Endothelial cell of umbilical vein (primary cell): ENCODE measurements at regions not wholly inside any gene's neighbourhood (a gene's known extent, or its start where the extent isn't known, plus 50 kb on each side); places are given as distances from the start of the nearest gene placed in this dataset.

ENCODE experiments used
- BruUV-seq: library from RNA; stranded (reverse); fragments of 400-500 nt; replicated peaks from 2 replicates; lab custom pipeline; 2021; lab: Mats Ljungman, UMichigan
- CTCF ChIA-PET: fragments of 300-600, 350-600 bp; sonication (Branson Sonifier 250); formaldehyde crosslinking; loops from one replicate; lab custom pipeline; 2021; ENCODE audit warnings: antibody characterized with exemption, inconsistent platforms; lab: Charles Lee
- POLR2A ChIA-PET: fragments of 300-600, 350-600 bp; sonication (Branson Sonifier 250); formaldehyde crosslinking; loops from one replicate; lab custom pipeline; 2021; ENCODE audit warnings: antibody characterized with exemption, inconsistent platforms; lab: Charles Lee
- DNase-seq: peaks from one replicate; pipeline ENCODE4 v3.0.0-alpha.2; 2011; ENCODE audit warnings: low read depth, low spot score
- FAIRE-seq: peaks from 2 replicates; lab custom pipeline; 2011; peaks lifted over from hg19 to GRCh38; lab: Jason Lieb, UNC
- H2AFZ ChIP-seq: 2 replicates; pipeline ENCODE4 v1.6.0; 2012; ENCODE audit warnings: low read depth, low read length, control low read depth, inconsistent platforms
- H3K27ac ChIP-seq: 2 replicates; pipeline ENCODE4 v1.5.1; 2011; ENCODE audit warnings: low read depth, mild to moderate bottlenecking, control low read depth, low read length, moderate library complexity; ENCODE audit not compliant: insufficient read depth
- H3K27me3 ChIP-seq, 2 experiments: 2 replicates each; pipeline versions ENCODE4 v1.6.0 to v1.6.1; 2011; ENCODE audit warnings: low read length in 2 of 2, mixed read lengths in 1 of 2; ENCODE audit not compliant: control insufficient read depth in 2 of 2, insufficient read depth in 2 of 2
- H3K36me3 ChIP-seq, 2 experiments: 2 replicates in 1 of 2; 3 replicates in 1 of 2; pipeline ENCODE4 v1.5.1; 2011; ENCODE audit warnings: low read length in 2 of 2, mild to moderate bottlenecking in 1 of 2, moderate library complexity in 1 of 2; ENCODE audit not compliant: control insufficient read depth in 2 of 2, insufficient read depth in 2 of 2; ENCODE audit errors: extremely low read depth in 1 of 2
- H3K4me1 ChIP-seq: 3 replicates; pipeline ENCODE4 v1.5.1; 2011; ENCODE audit warnings: mild to moderate bottlenecking, low read length; ENCODE audit not compliant: control insufficient read depth, insufficient read depth; ENCODE audit errors: extremely low read depth
- H3K4me2 ChIP-seq: 2 replicates; pipeline ENCODE4 v1.6.1; 2011; ENCODE audit warnings: low read length, control low read depth, mixed read lengths; ENCODE audit not compliant: insufficient read depth
- H3K4me3 ChIP-seq, 3 experiments: fragments of 200-600 bp in 1 of 3; sonication (generic), shearing (Covaris generic) in 1 of 3; replicated peaks in 1 of 3; 2 replicates each; pipeline ENCODE4 v1.5.1; 2011 to 2016; ENCODE audit warnings: control low read depth in 3 of 3, low read length in 3 of 3, mild to moderate bottlenecking in 2 of 3, inconsistent platforms in 1 of 3, low read depth in 1 of 3, moderate library complexity in 1 of 3; ENCODE audit not compliant: insufficient read depth in 1 of 3
- H3K79me2 ChIP-seq: 2 replicates; pipeline ENCODE4 v1.6.0; 2012; ENCODE audit warnings: low read length, inconsistent platforms; ENCODE audit not compliant: control insufficient read depth, insufficient read depth
- H3K9ac ChIP-seq: replicated peaks from 2 replicates; pipeline ENCODE3; 2011; ENCODE audit warnings: low read length, control low read depth; ENCODE audit not compliant: insufficient read depth; ENCODE audit errors: extremely low read depth
- H3K9me1 ChIP-seq: replicated peaks from 3 replicates; pipeline ENCODE4 v1.6.0; 2011; ENCODE audit warnings: mild to moderate bottlenecking, low read length; ENCODE audit not compliant: control insufficient read depth, insufficient read depth; ENCODE audit errors: extremely low read depth
- H3K9me3 ChIP-seq: replicated peaks from 2 replicates; pipeline ENCODE4 v1.5.1; 2012; ENCODE audit warnings: low read length, inconsistent platforms; ENCODE audit not compliant: control insufficient read depth, insufficient read depth
- H4K20me1 ChIP-seq: replicated peaks from 2 replicates; pipeline ENCODE3; 2011; ENCODE audit warnings: mild to moderate bottlenecking, low read length; ENCODE audit not compliant: control insufficient read depth, insufficient read depth; ENCODE audit errors: extremely low read depth
- CTCF ChIP-seq, 2 donors: IDR thresholded peaks; 1 replicate in 1 of 2; 2 replicates in 1 of 2; pipeline ENCODE4 v1.5.1; 2011; ENCODE audit warnings: low read length in 2 of 2, mild to moderate bottlenecking in 2 of 2, moderate library complexity in 2 of 2, control low read depth in 1 of 2, inconsistent platforms in 1 of 2, low read depth in 1 of 2; ENCODE audit not compliant: insufficient read depth in 1 of 2; ENCODE audit errors: extremely low read depth in 1 of 2
- GATA2 ChIP-seq: IDR thresholded peaks from 2 replicates; pipeline ENCODE4 v1.7.0; 2011; ENCODE audit warnings: low read depth, mild to moderate bottlenecking, moderate library complexity, mixed read lengths, low read length; ENCODE audit not compliant: insufficient read length, insufficient read depth
- MAX ChIP-seq: IDR thresholded peaks from 2 replicates; pipeline ENCODE4 v1.6.1; 2011; ENCODE audit not compliant: insufficient read depth, insufficient read length
- POLR2A ChIP-seq: IDR thresholded peaks from 2 replicates; pipeline ENCODE4 v1.6.1; 2012; ENCODE audit warnings: low read depth, mild to moderate bottlenecking, control low read depth, low read length
- POLR2AphosphoS5 ChIP-seq: IDR thresholded peaks from 2 replicates; pipeline ENCODE4 v1.6.1; 2012; ENCODE audit warnings: low read depth, mild to moderate bottlenecking, control low read depth, low read length, moderate library complexity; ENCODE audit not compliant: insufficient read depth
- dilution Hi-C: fragments of 300-500 bp; cut with MboI; formaldehyde crosslinking; loops from one replicate; pipeline ENCODE4 v1.15.0; 2019; ENCODE audit warnings: low sequenced_read_pairs; ENCODE audit not compliant: extremely low pct_ligation_motif_present
- intact Hi-C: fragments of 100-400 bp; cut with micrococcal nuclease; formaldehyde crosslinking; loops from one replicate; pipeline ENCODE4 v1.10.0; 2022

- Histone ChIP-seq H3K9me3 (no peaks in the 10 kb centered on the region), H3K27ac (no peak overlapping the region), H3K4me3 (no peak overlapping the region), H4K20me1 (no peaks in the 10 kb centered on the region), H2AFZ (no peak overlapping the region), H3K4me1 (no peaks in the 10 kb centered on the region), H3K9ac (no peak overlapping the region), H3K4me2 (no peak overlapping the region), H3K27me3 (no peaks in the 10 kb centered on the region), H3K36me3 (no peaks in the 10 kb centered on the region), H3K9me1 (no peaks in the 10 kb centered on the region), H3K79me2 (no peaks in the 10 kb centered on the region)
- TF ChIP-seq POLR2A (no peak), MAX (no peak), POLR2AphosphoS5 (no peak), CTCF (IDR thresholded peaks at IDR 0.05; ENCODE audit: extremely low read depth in 1 of 2, insufficient read depth in 1 of 2, low read depth in 1 of 2, low read length in 2 of 2) (peak; percentile 79 to 85)
- BruUV-seq = no TSS peak
- FAIRE-seq (no peak), DNase-seq (peak; percentile 11)
- dilution Hi-C loops = no loop called here
- intact Hi-C loops = loop anchor here (1.0 kb wide), 1 partner anchor 68 kb away; no protein-coding TSS in a partner anchor
- CTCF ChIA-PET = no interaction called here
- POLR2A ChIA-PET = no interaction called here
These were observed 135.6 kb upstream of the PPP1R26 start for GRCh38 chr9:135343837-135344522.

- POLR2A ChIA-PET = no interaction called here
- no peak overlapping the region for H2AFZ ChIP-seq
- no peak for FAIRE-seq
- H3K4me3 ChIP-seq = no peak overlapping the region
- no peaks in the 10 kb centered on the region for H3K79me2 ChIP-seq
- no peaks in the 10 kb centered on the region for H3K27me3 ChIP-seq
- no TSS peak for BruUV-seq
- intact Hi-C loops (loop anchor here (1.0 kb wide), 1 partner anchor 68 kb away; no protein-coding TSS in a partner anchor), dilution Hi-C loops (no loop called here)
- no peaks in the 10 kb centered on the region for H3K4me1 ChIP-seq
- H3K27ac ChIP-seq = no peak overlapping the region
- H3K36me3 ChIP-seq = no peaks in the 10 kb centered on the region
- no peak overlapping the region for H3K9ac ChIP-seq
- no peaks in the 10 kb centered on the region for H3K9me1 ChIP-seq
- CTCF ChIA-PET = no interaction called here
- H3K4me2 ChIP-seq = no peak overlapping the region
- no peaks in the 10 kb centered on the region for H4K20me1 ChIP-seq
- DNase-seq = no peak
- H3K9me3 ChIP-seq = no peaks in the 10 kb centered on the region
- TF ChIP-seq POLR2AphosphoS5 (no peak), GATA2 (no peak)
These were observed 135.1 kb upstream of the PPP1R26 start for GRCh38 chr9:135344523-135344901.
